ENCODE measurements at regions not wholly inside any gene's neighbourhood (a gene's known extent, or its start where the extent isn't known, plus 50 kb on each side); places are given as distances from the start of the nearest gene placed in this dataset.

GRCh38 chr2:147353072-147353381 is 491.8 kb upstream of the ACVR2A start:
- no peaks in the 10 kb centered on the region for H3K9me3 ChIP-seq
- TF ChIP-seq POLR2A (IDR thresholded peaks at IDR 0.05) (no peak), CTCF (IDR thresholded peaks at IDR 0.05) (no peak), EP300 (IDR thresholded peaks at IDR 0.05) (no peak)
- H3K4me1 ChIP-seq (ENCODE audit: insufficient read depth): no peaks in the 10 kb centered on the region
- no peak for DNase-seq
- no peaks in the 10 kb centered on the region for H3K36me3 ChIP-seq
- intact Hi-C loops (cut with DNase I): no loop called here
- no peak overlapping the region for H3K27ac ChIP-seq
- H3K27me3 ChIP-seq: no peaks in the 10 kb centered on the region
- H3K4me3 ChIP-seq: no peak overlapping the region

GRCh38 chr2:147352264-147353071 is 492.4 kb upstream of the ACVR2A start:
- TF ChIP-seq POLR2A (IDR thresholded peaks at IDR 0.05) (no peak), CTCF (IDR thresholded peaks at IDR 0.05) (no peak), EP300 (IDR thresholded peaks at IDR 0.05) (no peak)
- DNase-seq: no peak
- no peak overlapping the region for H3K4me3 ChIP-seq
- H3K4me1 ChIP-seq (ENCODE audit: insufficient read depth): no peaks in the 10 kb centered on the region
- no peaks in the 10 kb centered on the region for H3K36me3 ChIP-seq
- intact Hi-C loops (cut with DNase I): no loop called here
- no peaks in the 10 kb centered on the region for H3K27me3 ChIP-seq
- no peak overlapping the region for H3K27ac ChIP-seq
- no peaks in the 10 kb centered on the region for H3K9me3 ChIP-seq
- 71 to 75% (median 72%) methylated on average over 8 of the region's 8 CpGs for WGBS, 3 donors

- no peak overlapping the region for H3K4me3 ChIP-seq
- no peaks in the 10 kb centered on the region for H3K36me3 ChIP-seq
- DNase-seq: no peak
- 88 to 91% (median 89%) methylated on average over 5 of the region's 5 CpGs for WGBS, 3 donors
- no peak for TF ChIP-seq CTCF (IDR thresholded peaks at IDR 0.05)
- no peak for TF ChIP-seq POLR2A (IDR thresholded peaks at IDR 0.05)
- TF ChIP-seq EP300 (IDR thresholded peaks at IDR 0.05): no peak
- intact Hi-C loops (cut with DNase I): no loop called here
- H3K27me3 ChIP-seq: no peaks in the 10 kb centered on the region
- H3K4me1 ChIP-seq (ENCODE audit: insufficient read depth): no peaks in the 10 kb centered on the region
- H3K27ac ChIP-seq: no peak overlapping the region
- H3K9me3 ChIP-seq: no peaks in the 10 kb centered on the region
Measured at GRCh38 chr2:147351784-147352183, 493.0 kb upstream of the ACVR2A start.

- TF ChIP-seq EP300 (IDR thresholded peaks at IDR 0.05): no peak
- TF ChIP-seq POLR2A (IDR thresholded peaks at IDR 0.05): no peak
- no peak for DNase-seq
- intact Hi-C loops (cut with DNase I): no loop called here
- H3K36me3 ChIP-seq: no peaks in the 10 kb centered on the region
- no peaks in the 10 kb centered on the region for H3K4me1 ChIP-seq (ENCODE audit: insufficient read depth)
- H3K9me3 ChIP-seq: no peaks in the 10 kb centered on the region
- no peak overlapping the region for H3K4me3 ChIP-seq
- WGBS, 3 donors: 90 to 95% (median 94%) methylated on average over 4 of the region's 4 CpGs
- no peaks in the 10 kb centered on the region for H3K27me3 ChIP-seq
- no peak overlapping the region for H3K27ac ChIP-seq
Measured at GRCh38 chr2:147348931-147349555, 495.8 kb upstream of the ACVR2A start.

GRCh38 chr2:147346142-147346541 is 498.7 kb upstream of the ACVR2A start:
- 95 to 99% (median 98%) methylated on average over 2 of the region's 2 CpGs for WGBS, 3 donors
- intact Hi-C loops (cut with DNase I): no loop called here
- Histone ChIP-seq H3K27ac (no peak overlapping the region), H3K9me3 (no peaks in the 10 kb centered on the region), H3K27me3 (no peaks in the 10 kb centered on the region), H3K4me1 (ENCODE audit: insufficient read depth) (no peaks in the 10 kb centered on the region), H3K4me3 (no peak overlapping the region), H3K36me3 (no peaks in the 10 kb centered on the region)
- no peak for TF ChIP-seq EP300 (IDR thresholded peaks at IDR 0.05)
- no peak for TF ChIP-seq POLR2A (IDR thresholded peaks at IDR 0.05)
- TF ChIP-seq CTCF (IDR thresholded peaks at IDR 0.05): no peak
- no peak for DNase-seq
